ENCODE measurements at regions not wholly inside any gene's neighbourhood (a gene's known extent, or its start where the extent isn't known, plus 50 kb on each side); places are given as distances from the start of the nearest gene placed in this dataset.

- peak; percentile 66 for TF ChIP-seq CTCF (conservative IDR thresholded peaks at IDR 0.05; ENCODE audit: low read length)
- no peak for TF ChIP-seq EZH2phosphoT487 (IDR thresholded peaks at IDR 0.05; ENCODE audit: borderline replicate concordance, low read depth, low read length)
These were observed 632.7 kb downstream of the NTRK3 start for GRCh38 chr15:87623832-87624231.

Measured in OCI-LY7 (cell line).